22Rv1 (cell line): ENCODE measurements at regions not wholly inside any gene's neighbourhood (a gene's known extent, or its start where the extent isn't known, plus 50 kb on each side); places are given as distances from the start of the nearest gene placed in this dataset.
"Not testable (repeated sequence)": the region's sequence is repeated elsewhere in the genome, so short reads cannot be mapped to it uniquely, and the experiment has no call there.

Source experiments
- H3K27ac ChIP-seq: fragments of 450-650 bp; 2 replicates; pipeline ENCODE4 v1.5.1; 2017
- ZFX ChIP-seq: fragments of 450-650 bp; IDR thresholded peaks from 2 replicates; pipeline ENCODE4 v1.6.1; 2017; ENCODE audit warnings: antibody characterized with exemption, borderline replicate concordance
- TF ChIP-seq, protein P1 (sequence below): fragments of 450-650 bp; IDR thresholded peaks from 2 replicates; pipeline ENCODE4 v1.5.1; 2017; ENCODE audit warnings: mild to moderate bottlenecking

DNA sequence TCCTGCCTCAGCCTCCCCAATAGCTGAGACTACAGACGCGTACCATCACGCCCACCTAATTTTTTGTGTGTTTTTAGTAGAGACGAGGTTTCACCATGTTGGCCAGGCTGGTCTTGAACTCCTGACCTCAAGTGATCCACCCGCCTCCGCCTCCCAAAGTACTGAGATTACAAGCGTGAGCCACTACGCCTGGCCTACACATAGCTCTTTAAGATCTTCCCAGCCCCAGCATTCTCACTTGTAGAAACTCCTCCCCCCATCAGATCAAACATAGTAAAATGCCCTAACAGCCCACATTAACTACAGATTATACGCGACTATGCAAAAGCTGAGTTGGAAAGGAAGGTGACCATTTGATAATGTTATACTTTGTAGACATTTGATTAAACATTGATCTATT, 634.8 kb downstream of the MATN1 start:
- TF ChIP-seq, protein P1, sequence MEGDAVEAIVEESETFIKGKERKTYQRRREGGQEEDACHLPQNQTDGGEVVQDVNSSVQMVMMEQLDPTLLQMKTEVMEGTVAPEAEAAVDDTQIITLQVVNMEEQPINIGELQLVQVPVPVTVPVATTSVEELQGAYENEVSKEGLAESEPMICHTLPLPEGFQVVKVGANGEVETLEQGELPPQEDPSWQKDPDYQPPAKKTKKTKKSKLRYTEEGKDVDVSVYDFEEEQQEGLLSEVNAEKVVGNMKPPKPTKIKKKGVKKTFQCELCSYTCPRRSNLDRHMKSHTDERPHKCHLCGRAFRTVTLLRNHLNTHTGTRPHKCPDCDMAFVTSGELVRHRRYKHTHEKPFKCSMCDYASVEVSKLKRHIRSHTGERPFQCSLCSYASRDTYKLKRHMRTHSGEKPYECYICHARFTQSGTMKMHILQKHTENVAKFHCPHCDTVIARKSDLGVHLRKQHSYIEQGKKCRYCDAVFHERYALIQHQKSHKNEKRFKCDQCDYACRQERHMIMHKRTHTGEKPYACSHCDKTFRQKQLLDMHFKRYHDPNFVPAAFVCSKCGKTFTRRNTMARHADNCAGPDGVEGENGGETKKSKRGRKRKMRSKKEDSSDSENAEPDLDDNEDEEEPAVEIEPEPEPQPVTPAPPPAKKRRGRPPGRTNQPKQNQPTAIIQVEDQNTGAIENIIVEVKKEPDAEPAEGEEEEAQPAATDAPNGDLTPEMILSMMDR = no peak
- no peak for TF ChIP-seq ZFX
- no peak overlapping the region for H3K27ac ChIP-seq

DNA sequence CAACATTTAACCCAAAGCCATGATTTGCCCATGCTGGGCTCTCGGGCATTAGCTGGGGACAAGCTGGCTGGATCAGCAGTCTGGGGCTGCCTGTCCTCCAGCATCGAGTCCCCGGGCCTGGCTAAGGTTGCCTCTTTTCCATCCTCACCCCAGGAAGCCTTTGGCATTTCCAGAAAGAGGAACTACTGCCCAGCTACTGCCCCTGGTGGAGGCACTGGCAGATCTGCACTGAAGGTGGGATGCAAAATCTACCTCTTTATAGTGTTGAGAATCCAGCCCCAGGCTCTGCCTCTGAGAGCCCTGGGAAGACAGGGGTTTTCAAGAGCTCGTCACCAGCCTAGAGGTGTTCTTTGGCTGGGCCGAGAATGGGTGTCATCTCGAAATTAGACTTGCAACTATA, 635.9 kb downstream of the MATN1 start:
- no peak for TF ChIP-seq ZFX
- TF ChIP-seq, protein P1 = peak; percentile 7; the same call in 1 of the 2 replicates
- H3K27ac ChIP-seq = no peak overlapping the region

DNA sequence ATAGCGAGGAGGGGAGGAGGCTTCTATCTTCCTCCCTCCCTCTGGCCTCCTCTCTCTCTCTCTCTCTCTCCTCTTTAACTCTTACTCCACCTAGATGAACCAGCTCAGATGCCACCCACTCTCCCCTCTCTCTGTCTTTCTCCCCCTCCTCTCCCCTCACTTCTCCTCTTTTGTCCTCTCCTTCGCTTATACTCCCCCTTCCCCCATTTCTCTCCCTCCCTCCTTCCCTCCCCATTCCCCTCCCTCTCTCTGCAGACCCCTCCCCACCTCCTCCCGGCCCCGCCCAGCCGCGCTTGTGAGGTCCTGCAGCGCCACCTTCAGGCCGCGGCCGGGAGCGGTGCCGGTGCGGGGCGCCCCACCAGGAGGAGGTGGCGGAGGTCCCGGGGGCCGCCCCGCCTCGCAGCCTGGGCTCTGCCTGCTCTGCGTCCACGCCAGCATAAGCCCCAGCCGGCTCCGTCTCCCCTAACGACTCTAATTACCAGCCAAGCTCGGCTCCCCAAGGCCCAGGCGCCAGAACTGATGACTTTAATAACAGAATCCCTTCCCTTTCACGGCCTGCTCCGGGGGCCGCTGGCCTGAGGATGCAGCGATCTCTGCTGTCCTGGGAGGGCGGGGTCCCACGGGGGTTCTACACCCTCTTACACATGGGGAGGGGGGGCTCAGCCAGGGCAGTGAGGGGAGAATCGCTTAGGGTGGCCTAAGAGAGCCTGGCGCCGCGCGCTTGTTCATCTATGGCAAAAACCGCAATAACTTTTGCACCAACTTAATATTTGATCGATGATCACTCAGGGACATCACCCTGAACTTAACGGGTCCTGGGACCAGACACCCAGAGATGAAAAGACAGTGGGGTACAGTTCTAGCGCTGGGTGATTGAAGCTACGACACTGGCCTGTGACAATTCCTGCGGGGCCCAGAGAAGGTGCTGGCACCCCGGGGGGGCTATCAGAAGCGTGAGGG, 637.3 kb downstream of the MATN1 start:
- TF ChIP-seq ZFX = no peak
- TF ChIP-seq, protein P1 = peak; percentile 69
- H3K27ac ChIP-seq = no peak overlapping the region

DNA sequence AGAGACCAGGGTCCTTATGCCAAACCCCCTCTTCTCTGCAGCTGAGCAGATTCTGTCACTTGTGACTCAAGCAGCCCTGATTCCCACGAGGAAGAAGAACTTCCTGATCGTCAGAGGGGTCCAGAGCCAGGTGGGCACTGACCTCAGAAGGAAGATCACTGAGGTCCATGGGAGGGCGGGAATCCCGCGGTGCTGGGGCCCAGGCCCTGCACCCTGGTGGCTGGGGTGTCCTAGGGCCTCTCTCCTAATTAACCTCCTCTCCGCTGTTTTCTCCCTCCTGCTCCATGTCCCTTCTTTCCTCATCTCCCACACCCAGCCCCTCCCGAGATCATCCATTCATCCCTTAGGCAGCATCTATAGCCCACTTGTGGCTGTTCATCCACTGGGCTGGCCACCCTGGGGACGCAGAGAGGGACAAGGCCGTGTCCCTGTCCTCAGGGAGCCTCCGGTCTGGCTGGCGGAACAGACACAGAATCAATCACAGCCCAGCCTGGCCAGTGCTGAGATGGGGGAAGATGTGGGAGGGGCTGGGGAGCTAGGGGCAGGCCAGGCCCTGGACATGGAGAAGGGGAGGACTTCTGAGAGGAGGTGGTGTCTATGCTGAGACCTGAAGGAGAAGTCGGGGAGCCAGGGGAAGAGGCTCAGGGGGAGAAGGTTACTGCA, 638.3 kb downstream of the MATN1 start:
- H3K27ac ChIP-seq = no peak overlapping the region
- TF ChIP-seq ZFX = no peak
- TF ChIP-seq, protein P1 = no peak

DNA sequence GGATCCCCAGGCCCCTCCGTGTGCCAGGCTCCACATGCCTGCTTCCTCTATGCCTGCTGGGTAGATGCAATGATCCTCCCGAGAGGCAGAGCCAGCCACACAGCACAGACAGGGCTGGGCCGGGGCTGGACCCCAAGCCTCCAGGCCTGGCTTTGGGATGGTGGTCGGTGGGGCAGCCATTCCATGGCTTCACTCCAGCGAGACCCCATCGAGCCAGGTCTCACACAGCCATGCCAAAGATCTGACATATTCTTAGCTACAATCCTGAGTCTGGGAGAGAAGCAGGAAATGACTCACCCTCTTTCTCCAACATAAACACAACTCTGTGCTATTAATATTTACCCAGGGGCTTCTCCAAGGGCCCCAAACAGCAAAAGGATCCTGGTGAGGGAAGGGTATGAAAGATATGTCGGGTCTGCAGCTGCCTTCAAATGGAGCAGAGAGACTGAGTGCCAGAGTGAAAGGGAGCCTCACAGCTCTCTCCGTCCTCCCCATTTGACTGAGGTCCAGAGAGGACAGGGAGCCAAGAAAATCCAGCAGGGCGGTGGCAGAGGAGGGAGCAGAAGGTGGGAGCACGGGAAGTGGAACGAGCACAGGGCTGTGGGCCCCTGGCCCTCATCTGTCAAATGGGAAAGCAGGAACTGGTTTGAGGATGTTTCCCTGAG, 639.5 kb downstream of the MATN1 start:
- H3K27ac ChIP-seq = no peak overlapping the region

DNA sequence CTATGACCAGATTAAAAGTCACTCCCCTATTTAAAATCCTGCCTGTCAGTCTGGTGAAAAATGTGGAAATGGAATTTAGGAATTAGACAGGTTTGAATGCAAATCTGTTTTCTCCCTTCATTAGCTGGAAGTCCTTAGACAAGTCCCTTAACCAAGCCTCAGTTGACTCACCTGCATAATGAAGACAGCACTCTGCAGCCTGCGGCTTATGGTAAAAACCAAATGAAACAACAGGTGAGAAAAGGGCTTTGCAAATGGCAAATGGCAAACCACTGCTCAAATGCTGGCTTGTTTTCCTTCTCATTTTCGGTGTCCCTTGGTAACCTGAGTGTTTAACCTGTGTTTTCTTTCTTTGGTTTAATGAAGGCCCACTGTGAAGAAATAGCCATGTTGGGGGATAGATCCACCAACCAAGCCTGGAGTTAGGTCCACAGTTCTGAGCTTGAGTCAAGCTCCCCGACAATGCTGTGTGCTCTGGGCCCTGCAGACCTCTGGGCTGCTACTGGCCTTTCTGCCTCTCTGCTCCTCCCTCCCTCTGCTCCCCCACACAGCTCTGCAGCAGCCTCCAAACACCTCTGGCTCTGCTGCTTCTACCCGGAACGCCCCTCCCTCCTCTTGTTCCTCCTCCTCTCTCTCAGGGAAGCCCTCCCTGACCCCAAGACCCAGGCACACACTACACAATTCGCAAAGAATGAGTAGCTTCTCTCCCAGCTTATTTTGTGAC, 641.8 kb downstream of the MATN1 start:
- TF ChIP-seq, protein P1 = no peak
- TF ChIP-seq ZFX = no peak
- H3K27ac ChIP-seq = no peak overlapping the region

More for the DNA sequence above, 639.5 kb downstream of the MATN1 start:
- TF ChIP-seq, protein P1 = no peak
- TF ChIP-seq ZFX = no peak

DNA sequence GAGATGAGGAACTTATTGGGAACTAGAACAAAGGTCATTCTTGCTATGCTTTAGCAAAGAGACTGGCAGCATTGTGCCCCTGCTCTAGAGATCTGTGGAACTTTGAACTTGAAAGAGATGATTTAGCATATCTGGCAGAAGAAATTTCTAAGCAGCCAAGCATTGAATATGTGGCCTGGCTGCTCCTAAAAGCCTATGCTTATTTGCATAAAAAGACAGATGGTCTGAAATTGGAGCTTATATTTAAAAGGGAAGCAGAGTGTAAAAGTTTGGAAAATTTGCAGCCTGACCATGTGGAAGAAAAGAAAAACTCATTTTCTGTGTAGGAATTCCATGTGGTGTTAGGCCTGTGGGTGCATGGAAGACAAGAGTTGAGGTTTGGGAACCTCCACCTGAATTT, 647.5 kb downstream of the MATN1 start:
- H3K27ac ChIP-seq = not testable (repeated sequence)
